HG03025 (cell line): ENCODE measurements at regions not wholly inside any gene's neighbourhood (a gene's known extent, or its start where the extent isn't known, plus 50 kb on each side); places are given as distances from the start of the nearest gene placed in this dataset.
"Not testable (repeated sequence)": the region's sequence is repeated elsewhere in the genome, so short reads cannot be mapped to it uniquely, and the experiment has no call there.

Experiments used
- ATAC-seq: cut with Tn5 transposase; IDR thresholded peaks from one replicate; pipeline ENCODE4 v1.9.1; 2021; ENCODE audit warnings: mild to moderate bottlenecking, moderate library complexity; ENCODE audit not compliant: unreplicated experiment, low FRiP score

- no peak for ATAC-seq
Observed at GRCh38 chr13:64767054-64767453, 2463.1 kb downstream of the PCDH9 start.

- no peak for ATAC-seq
Observed at GRCh38 chr13:64765636-64766035, 2464.5 kb downstream of the PCDH9 start.

DNA sequence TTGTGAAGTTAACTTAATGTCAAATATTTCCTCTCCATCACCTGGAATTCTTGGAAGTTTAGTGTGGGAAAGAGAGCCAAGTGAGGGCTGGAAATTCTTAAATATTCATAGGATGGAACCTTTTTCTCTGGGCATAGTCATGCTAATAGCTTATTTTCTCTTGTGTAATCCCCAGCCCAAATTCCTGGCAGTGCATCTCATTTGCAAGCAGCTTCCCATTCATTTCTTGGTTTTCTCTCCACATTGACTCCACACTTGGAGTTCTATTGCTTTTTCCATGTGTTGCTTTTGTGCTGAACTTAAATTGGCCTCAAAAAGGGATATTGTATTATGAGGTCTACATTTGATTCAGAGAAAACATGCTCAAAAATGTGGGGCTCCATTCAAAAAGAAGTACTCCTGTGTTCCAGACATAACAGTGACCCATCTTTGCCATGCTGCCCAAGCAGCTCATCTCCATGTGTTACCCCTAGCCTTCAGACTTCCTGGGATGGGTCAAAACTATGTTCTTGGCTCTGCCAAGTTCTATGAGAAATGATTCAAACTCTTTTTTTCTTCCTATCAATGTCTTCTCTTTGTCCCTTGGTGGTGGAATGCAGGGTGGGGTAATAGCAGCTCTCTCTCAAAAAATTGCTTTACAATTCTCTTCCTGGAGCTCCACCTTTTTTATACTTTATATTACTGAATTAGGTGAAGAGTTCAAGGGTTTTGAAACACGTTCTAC, 2471.5 kb downstream of the PCDH9 start:
- ATAC-seq = no peak

DNA sequence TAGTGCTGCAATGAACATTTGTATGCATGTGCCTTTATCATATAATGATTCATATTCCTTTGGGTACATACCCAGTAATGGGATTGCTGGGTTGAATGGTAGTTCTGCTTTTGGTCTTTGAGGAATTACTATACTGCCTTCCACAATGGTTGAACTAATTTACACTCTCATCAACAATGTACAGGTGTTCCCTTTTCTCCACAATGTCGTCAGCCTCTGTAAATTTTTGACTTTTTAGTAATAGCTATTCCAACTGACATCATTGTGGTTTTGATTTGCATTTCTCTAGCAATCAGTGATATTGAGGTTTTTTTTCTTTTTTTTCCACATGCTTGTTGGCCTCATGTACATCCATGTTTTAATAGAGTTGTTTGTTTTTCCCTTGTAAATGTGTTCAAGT, 2473.5 kb downstream of the PCDH9 start:
- no peak for ATAC-seq

GRCh38 chr13:64755961-64756360, 2474.2 kb downstream of the PCDH9 start:
- no peak for ATAC-seq

GRCh38 chr13:64753233-64754000, 2476.7 kb downstream of the PCDH9 start:
- no peak for ATAC-seq

- ATAC-seq = no peak
Observed at GRCh38 chr13:64749301-64749700, 2480.8 kb downstream of the PCDH9 start.

GRCh38 chr13:64746845-64747244, 2483.3 kb downstream of the PCDH9 start:
- ATAC-seq = no peak

DNA sequence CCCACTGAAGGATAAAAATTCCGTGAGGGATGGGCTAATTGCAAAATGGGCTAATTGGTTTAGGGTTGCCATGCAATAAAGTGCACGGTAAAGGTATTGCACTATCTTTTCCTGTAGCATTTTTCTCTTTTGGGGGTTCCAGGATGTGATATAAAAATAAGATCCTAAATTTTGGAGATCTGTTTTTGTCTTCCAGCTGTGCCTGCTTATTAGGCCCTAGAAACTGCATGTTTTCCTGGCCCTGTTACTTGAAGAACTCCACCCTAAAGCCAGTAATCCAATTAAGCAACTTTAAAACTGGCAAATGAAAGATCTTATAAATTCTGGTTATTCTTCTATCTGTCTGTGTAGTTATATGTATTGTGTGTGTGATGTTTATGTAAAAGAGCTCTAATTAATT, 2489.6 kb downstream of the PCDH9 start:
- no peak for ATAC-seq

DNA sequence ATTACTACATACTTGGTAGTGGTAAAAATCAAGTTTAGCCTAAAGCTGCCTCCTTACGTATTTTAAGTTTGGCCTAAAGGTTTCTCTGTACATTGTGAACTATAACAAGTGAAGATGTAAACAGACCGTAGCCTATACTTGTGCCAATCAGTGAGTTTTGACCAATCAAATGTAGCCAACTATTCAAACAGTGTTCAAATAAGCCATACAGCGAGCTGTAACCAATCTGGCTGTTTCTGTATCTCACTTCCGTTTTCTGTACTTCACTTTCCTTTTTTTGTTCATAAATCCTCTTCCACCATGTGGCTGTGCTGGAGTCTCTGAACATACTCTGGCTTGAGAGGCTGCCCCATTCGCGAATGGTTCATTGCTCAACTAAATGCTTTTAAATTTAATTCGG, 2504.6 kb downstream of the PCDH9 start:
- ATAC-seq = no peak

GRCh38 chr13:64723724-64724123, 2506.4 kb downstream of the PCDH9 start:
- no peak for ATAC-seq

- ATAC-seq = no peak
Observed at GRCh38 chr13:64718116-64718515, 2512.0 kb downstream of the PCDH9 start.

DNA sequence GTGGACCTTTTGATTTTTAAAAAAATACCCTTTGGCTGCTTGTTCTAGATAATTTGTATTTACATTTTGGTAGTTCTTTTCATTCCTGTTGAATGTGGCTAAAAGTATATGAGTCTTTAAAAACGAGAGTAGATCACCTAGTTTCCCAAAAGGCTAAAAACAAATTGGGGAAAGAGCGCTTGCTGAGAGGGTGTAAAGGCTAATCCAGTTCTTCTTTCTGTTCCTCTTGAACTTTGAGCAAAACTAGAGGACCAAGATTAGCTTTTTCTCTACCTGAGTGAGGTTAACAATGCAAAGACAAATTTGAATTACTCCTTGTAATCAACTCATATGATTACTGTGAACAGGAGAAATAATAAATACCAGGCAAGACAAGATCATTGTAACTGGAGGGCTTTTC, 2513.2 kb downstream of the PCDH9 start:
- ATAC-seq = no peak

GRCh38 chr13:64709079-64709478, 2521.1 kb downstream of the PCDH9 start:
- ATAC-seq = no peak

DNA sequence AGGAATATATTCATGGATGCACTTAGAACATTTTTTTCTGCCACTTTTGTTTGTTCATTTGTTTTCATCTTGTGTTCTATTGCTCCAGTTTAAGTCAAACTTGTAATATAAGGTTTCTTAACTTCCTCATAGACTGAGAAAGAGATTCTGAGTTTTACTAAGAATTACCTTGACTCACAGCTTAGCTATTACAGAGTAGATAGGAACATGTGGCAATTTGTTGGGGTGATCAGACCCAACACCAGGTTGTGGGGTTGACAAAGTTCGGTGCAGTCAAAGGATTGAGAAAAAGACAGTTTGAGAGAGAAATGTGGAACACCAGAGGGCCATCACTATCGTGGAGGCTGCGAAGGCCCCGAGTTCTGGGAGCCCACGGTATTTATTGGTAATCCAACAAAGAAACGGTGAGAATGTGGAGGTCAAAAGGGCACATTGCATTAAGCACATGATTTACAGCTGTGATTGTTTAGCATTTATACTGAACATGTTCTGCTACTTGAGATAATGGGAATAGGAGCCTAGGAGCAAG, 2526.0 kb downstream of the PCDH9 start:
- no peak for ATAC-seq

DNA sequence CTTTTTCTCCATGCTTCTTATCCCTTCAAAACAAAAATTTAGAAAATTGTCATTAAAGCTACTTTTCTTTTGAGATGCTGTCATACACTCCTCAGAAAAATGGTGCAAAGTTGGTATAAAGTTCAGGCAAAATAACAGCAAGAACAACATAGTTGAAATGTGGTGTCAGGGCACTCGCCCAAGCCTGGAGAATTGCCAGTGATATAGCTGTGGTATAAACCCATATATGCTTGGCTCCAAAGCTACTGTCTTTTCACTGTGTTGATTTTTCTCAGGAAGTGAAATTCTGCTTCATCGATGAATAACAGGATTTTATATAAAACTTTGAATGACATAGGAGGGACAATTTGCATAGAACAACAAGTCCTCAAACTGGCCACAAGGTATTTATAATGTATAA, 2532.9 kb downstream of the PCDH9 start:
- no peak for ATAC-seq

- no peak for ATAC-seq
Observed at GRCh38 chr13:64688893-64689677, 2541.1 kb downstream of the PCDH9 start.

GRCh38 chr13:64686536-64686935, 2543.6 kb downstream of the PCDH9 start:
- not testable (repeated sequence) for ATAC-seq

DNA sequence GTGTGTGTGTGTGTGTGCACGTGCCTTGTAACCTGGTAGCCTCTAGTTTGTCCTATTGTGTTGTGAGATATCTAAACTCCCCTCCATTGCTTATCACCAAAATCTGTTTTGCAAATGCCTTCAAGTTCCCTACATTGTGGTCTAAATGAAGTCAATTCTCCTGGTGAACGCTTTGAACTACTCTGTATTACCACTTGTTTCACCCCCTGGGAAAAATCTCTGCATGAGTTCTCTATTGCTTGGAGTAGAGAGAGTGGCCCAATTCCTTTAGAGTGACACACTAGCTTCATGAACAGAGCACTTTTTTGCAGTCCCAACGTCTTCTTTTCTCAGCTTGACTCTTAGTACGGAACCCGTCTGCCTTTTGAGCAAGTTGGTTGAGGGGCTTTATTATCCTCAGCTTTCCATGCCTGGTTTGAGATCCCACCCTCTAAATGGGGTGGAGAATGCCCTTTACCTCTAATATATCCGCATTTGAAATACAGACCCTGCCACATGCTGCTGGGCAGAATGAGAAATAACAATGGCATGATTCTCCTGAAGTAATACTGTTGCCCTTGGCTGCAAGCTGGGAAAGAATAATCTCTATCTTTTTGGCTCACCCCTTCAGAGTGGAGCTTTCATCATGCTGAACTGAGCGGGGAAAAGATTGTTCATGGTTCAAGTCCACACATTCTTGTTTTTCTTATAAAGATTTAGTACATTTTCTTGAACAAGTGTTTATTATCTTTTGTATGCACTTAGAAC, 2545.3 kb downstream of the PCDH9 start:
- no peak for ATAC-seq

DNA sequence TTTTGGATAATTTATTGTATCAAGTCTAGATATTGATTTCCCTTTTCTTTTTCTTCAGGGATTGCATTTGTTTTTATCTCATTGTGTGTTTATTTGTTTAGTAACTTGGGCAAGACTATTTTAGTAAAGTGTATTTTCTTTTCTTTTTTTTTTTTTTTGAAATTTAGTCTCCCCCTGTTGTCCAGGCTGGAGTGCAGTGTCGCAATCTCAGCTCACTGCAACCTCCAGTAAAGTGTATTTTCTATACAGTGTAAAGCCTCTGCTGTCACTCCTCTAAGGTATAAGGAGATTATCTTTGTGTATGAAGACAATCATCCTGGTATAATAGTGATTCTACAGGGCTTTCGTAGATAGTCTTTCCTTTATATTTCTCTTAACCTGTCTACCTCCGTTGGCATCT, 2546.0 kb downstream of the PCDH9 start:
- ATAC-seq = no peak
